ENCODE measurements at regions not wholly inside any gene's neighbourhood (a gene's known extent, or its start where the extent isn't known, plus 50 kb on each side); places are given as distances from the start of the nearest gene placed in this dataset.

GRCh38 chr9:36742264-36742663 is 169.6 kb downstream of the MELK start:
- Histone ChIP-seq H3K36me3 (no peaks in the 10 kb centered on the region), H3K9me3 (no peaks in the 10 kb centered on the region), H3K27ac (no peak overlapping the region), H3K4me1 (peaks cover 0 to 5% (median 0%) of the 10 kb centered on the region in 4 donors), H3K4me3 (no peak overlapping the region), H3K27me3 (peaks cover 0 to 96% (median 43%) of the 10 kb centered on the region in 3 donors)
- intact Hi-C loops (cut with DNase I; ENCODE audit: low total_unique reads): no loop called here
- TF ChIP-seq CTCF (IDR thresholded peaks at IDR 0.05): no peak
- no peak for TF ChIP-seq EP300 (IDR thresholded peaks at IDR 0.05)
- TF ChIP-seq POLR2A (IDR thresholded peaks at IDR 0.05): no peak
- TF ChIP-seq POLR2AphosphoS5 (IDR thresholded peaks at IDR 0.05): no peak
- DNase-seq: no peak
- 45 to 55% (median 51%) methylated on average over 5 of the region's 5 CpGs for WGBS, 5 donors

GRCh38 chr9:36744678-36745077 is 172.0 kb downstream of the MELK start:
- Histone ChIP-seq H3K36me3 (no peaks in the 10 kb centered on the region), H3K27ac (no peak overlapping the region), H3K9me3 (no peaks in the 10 kb centered on the region), H3K27me3 (peaks cover 0 to 99% (median 41%) of the 10 kb centered on the region in 3 donors), H3K4me1 (peaks cover 0 to 2% (median 0%) of the 10 kb centered on the region in 4 donors), H3K4me3 (no peak overlapping the region)
- no peak for DNase-seq
- 43 to 65% (median 50%) methylated on average over 2 to 3 of the region's 3 CpGs for WGBS, 5 donors
- TF ChIP-seq EP300 (IDR thresholded peaks at IDR 0.05) (no peak), CTCF (IDR thresholded peaks at IDR 0.05) (no peak), POLR2A (IDR thresholded peaks at IDR 0.05) (no peak), POLR2AphosphoS5 (IDR thresholded peaks at IDR 0.05) (no peak)
- intact Hi-C loops (cut with DNase I; ENCODE audit: low total_unique reads): no loop called here

DNA sequence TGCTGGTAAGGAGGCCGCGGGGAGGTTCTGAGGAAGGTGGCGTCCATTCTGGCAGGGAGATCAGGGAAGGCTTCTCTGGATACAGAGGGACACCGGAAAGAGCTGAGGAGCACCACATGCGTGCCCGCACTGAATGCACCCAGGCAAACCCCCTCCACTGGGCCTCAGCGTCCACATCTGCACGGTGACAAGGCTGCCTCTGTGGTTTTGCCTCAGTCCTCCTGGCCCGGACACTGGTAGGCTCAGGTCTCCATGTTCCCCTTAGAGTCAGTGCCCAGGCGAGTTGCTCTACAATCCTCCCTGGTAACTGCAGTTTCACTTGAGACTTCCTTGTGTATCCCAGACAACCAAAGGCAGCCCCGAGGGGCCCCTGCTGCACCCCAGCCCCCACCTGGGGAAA is 173.3 kb downstream of the MELK start:
- Histone ChIP-seq H3K36me3 (no peaks in the 10 kb centered on the region), H3K27ac (no peak overlapping the region), H3K27me3 (peaks cover 0 to 99% (median 30%) of the 10 kb centered on the region in 3 donors), H3K4me1 (no peaks in the 10 kb centered on the region), H3K9me3 (no peaks in the 10 kb centered on the region), H3K4me3 (no peak overlapping the region)
- TF ChIP-seq EP300 (IDR thresholded peaks at IDR 0.05): no peak
- no peak for TF ChIP-seq POLR2A (IDR thresholded peaks at IDR 0.05)
- TF ChIP-seq CTCF (IDR thresholded peaks at IDR 0.05): no peak
- TF ChIP-seq POLR2AphosphoS5 (IDR thresholded peaks at IDR 0.05): no peak
- 69 to 78% (median 78%) methylated on average over 8 to 11 of the region's 11 CpGs for WGBS, 5 donors
- no peak for DNase-seq
- intact Hi-C loops (cut with DNase I; ENCODE audit: low total_unique reads): no loop called here

GRCh38 chr9:36746415-36746814 is 173.7 kb downstream of the MELK start:
- TF ChIP-seq EP300 (IDR thresholded peaks at IDR 0.05) (no peak), POLR2AphosphoS5 (IDR thresholded peaks at IDR 0.05) (no peak), CTCF (IDR thresholded peaks at IDR 0.05) (no peak), POLR2A (IDR thresholded peaks at IDR 0.05) (no peak)
- no peak overlapping the region for H3K4me3 ChIP-seq
- H3K27me3 ChIP-seq: peaks cover 0 to 99% (median 30%) of the 10 kb centered on the region in 3 donors
- H3K9me3 ChIP-seq: no peaks in the 10 kb centered on the region
- 46 to 58% (median 49%) methylated on average over 3 of the region's 3 CpGs for WGBS, 5 donors
- no peaks in the 10 kb centered on the region for H3K4me1 ChIP-seq
- no peak overlapping the region for H3K27ac ChIP-seq
- intact Hi-C loops (cut with DNase I; ENCODE audit: low total_unique reads): no loop called here
- H3K36me3 ChIP-seq: no peaks in the 10 kb centered on the region
- DNase-seq: no peak

All from stomach (tissue), 8 donors.